GM12874 (cell line): ENCODE measurements at regions not wholly inside any gene's neighbourhood (a gene's known extent, or its start where the extent isn't known, plus 50 kb on each side); places are given as distances from the start of the nearest gene placed in this dataset.

Experiments
- TF ChIP-seq, protein P1 (sequence below): IDR thresholded peaks from 2 replicates; pipeline ENCODE4 v1.5.1; 2011; ENCODE audit warnings: low read depth, mild to moderate bottlenecking, control low read depth, low read length, moderate library complexity; ENCODE audit not compliant: insufficient read depth

DNA sequence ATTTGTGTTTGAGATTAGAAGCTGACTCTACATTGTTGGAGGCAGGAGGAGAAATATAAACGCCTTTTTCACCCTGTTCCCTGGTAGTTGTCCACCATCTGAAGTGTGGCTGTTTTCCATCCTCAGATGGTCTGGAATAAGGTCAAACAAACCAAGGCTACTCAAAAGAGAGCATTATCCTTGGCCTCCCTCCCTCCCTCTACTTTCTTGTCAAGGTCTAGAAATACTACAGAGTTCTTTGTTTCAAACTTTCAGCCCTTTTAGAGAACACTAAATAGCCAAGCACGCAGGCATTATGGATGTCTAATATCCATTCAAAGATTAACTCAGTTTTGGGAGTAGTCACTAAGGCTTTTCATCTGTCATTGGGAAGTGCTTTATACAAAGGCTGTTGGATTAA, 215.8 kb upstream of the ITGA4 start:
- TF ChIP-seq, protein P1, sequence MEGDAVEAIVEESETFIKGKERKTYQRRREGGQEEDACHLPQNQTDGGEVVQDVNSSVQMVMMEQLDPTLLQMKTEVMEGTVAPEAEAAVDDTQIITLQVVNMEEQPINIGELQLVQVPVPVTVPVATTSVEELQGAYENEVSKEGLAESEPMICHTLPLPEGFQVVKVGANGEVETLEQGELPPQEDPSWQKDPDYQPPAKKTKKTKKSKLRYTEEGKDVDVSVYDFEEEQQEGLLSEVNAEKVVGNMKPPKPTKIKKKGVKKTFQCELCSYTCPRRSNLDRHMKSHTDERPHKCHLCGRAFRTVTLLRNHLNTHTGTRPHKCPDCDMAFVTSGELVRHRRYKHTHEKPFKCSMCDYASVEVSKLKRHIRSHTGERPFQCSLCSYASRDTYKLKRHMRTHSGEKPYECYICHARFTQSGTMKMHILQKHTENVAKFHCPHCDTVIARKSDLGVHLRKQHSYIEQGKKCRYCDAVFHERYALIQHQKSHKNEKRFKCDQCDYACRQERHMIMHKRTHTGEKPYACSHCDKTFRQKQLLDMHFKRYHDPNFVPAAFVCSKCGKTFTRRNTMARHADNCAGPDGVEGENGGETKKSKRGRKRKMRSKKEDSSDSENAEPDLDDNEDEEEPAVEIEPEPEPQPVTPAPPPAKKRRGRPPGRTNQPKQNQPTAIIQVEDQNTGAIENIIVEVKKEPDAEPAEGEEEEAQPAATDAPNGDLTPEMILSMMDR, result no peak

GRCh38 chr2:181241797-181242196, 215.4 kb upstream of the ITGA4 start:
- TF ChIP-seq, protein P1, result no peak

DNA sequence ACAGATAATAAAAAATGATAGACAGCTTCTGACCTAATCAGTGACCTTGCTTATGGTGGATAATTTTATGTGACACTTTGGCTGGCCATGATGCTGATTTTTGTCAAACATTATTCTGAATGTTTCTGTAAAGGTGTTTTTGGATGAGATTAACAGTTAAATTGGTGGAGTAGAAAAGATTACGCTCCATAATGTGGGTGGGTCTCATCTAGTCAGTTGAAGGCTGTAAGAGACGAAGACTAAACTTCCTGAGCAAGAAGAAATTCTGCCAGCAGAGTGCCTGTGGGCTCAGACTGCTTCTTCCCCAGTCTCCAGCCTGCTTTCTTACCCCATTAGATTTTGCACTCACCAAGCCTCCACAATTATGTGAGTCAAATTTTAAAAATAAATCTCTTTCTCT, 214.9 kb upstream of the ITGA4 start:
- TF ChIP-seq, protein P1, result no peak

- TF ChIP-seq, protein P1, result no peak
These were observed 213.9 kb upstream of the ITGA4 start for GRCh38 chr2:181243319-181243718.

DNA sequence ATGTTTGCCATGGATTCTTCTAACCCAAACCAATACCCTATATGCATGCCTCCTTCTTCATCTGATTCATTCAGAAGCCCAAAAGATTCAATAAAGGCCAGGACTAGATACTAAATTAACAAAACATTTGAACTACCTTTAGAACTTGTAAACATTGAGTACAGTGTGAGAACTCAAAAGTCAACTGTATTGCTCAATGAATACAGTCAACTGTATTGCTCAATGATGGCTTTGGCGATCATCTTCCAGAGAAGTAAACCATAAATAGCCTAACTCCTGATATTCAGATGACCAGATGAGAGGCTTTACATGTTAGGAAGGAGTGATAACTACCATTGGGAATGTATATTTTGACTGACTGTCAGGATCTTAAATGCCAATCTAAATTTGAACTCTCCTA, 206.5 kb upstream of the ITGA4 start:
- TF ChIP-seq, protein P1, result no peak

GRCh38 chr2:181252262-181253148, 204.7 kb upstream of the ITGA4 start:
- TF ChIP-seq, protein P1, result no peak

GRCh38 chr2:181253438-181253837, 203.7 kb upstream of the ITGA4 start:
- TF ChIP-seq, protein P1, result no peak
